GM12878 (cell line): ENCODE measurements at regions not wholly inside any gene's neighbourhood (a gene's known extent, or its start where the extent isn't known, plus 50 kb on each side); places are given as distances from the start of the nearest gene placed in this dataset.

Experiments
- ATAC-seq: fragments of 200-7000 bp; cut with Tn5 transposase; 3 replicates; pipeline ENCODE4 v1.9.1; 2020; ENCODE audit warnings: mild to moderate bottlenecking, moderate library complexity
- BruUV-seq: library from RNA; stranded (reverse); fragments of 400-500 nt; replicated peaks from 2 replicates; lab custom pipeline; 2021; lab: Mats Ljungman, UMichigan
- CTCF ChIA-PET: fragments of 300-600 bp; sonication (Branson Sonifier 250); formaldehyde crosslinking; extraction: SDS; loops from one replicate; lab custom pipeline; 2021; ENCODE audit warnings: inconsistent platforms; lab: Yijun Ruan, JAX
- POLR2A ChIA-PET: fragments of 350-600 bp; formaldehyde crosslinking; extraction: SDS; loops from one replicate; lab custom pipeline; 2021; ENCODE audit warnings: inconsistent platforms; lab: Charles Lee
- RAD21 ChIA-PET: fragments of 300-600 bp; sonication (Branson Sonifier 250); formaldehyde crosslinking; loops from one replicate; lab custom pipeline; 2023; ENCODE audit warnings: antibody characterized with exemption; ENCODE audit not compliant: unreplicated experiment; lab: Charles Lee
- SMC1A ChIA-PET: fragments of 300-600 bp; sonication (Branson Sonifier 250); formaldehyde crosslinking; loops from one replicate; lab custom pipeline; 2023; ENCODE audit not compliant: unreplicated experiment, uncharacterized antibody; lab: Charles Lee
- DNase-seq: peaks from one replicate; pipeline ENCODE4 v3.0.0-alpha.2; 2011; ENCODE audit warnings: low read depth, low spot score
- FAIRE-seq: peaks from 3 replicates; lab custom pipeline; 2011; peaks lifted over from hg19 to GRCh38; lab: Jason Lieb, UNC
- H2AFZ ChIP-seq: 2 replicates; pipeline ENCODE4 v1.6.0; 2011; ENCODE audit warnings: low read depth, low read length, control low read depth; ENCODE audit not compliant: control insufficient read depth
- H3K27ac ChIP-seq: 2 replicates; pipeline ENCODE4 v1.5.1; 2011; ENCODE audit warnings: control low read depth; ENCODE audit not compliant: control insufficient read depth, insufficient read depth
- H3K27me3 ChIP-seq, 2 experiments: replicated peaks in 1 of 2; 2 replicates each; pipeline versions ENCODE4 v1.6.0 to v1.6.1; 2011; ENCODE audit warnings: low read length in 1 of 2; ENCODE audit not compliant: control insufficient read depth in 2 of 2, insufficient read depth in 2 of 2
- H3K36me3 ChIP-seq, 2 experiments: 2 replicates each; pipeline ENCODE4 v1.5.1; 2011; ENCODE audit warnings: low read length in 1 of 2; ENCODE audit not compliant: control insufficient read depth in 2 of 2, insufficient read depth in 2 of 2
- H3K4me1 ChIP-seq: 2 replicates; pipeline ENCODE4 v1.6.1; 2011; ENCODE audit warnings: mild to moderate bottlenecking, low read length, moderate library complexity, mixed read lengths; ENCODE audit not compliant: control insufficient read depth, insufficient read depth
- H3K4me2 ChIP-seq: 2 replicates; pipeline ENCODE4 v1.6.0; 2011; ENCODE audit warnings: control low read depth; ENCODE audit not compliant: control insufficient read depth, insufficient read depth
- H3K4me3 ChIP-seq: fragments of 200-600 bp; sonication (generic); 2 replicates; pipeline ENCODE4 v1.5.1; 2016
- H3K79me2 ChIP-seq: 2 replicates; pipeline ENCODE4 v1.6.0; 2011; ENCODE audit warnings: low read length; ENCODE audit not compliant: control insufficient read depth, insufficient read depth
- H3K9ac ChIP-seq: 2 replicates; pipeline ENCODE4 v1.8.0; 2011; ENCODE audit warnings: low read length, control low read depth, mixed read lengths; ENCODE audit not compliant: control insufficient read depth, insufficient read depth
- H3K9me3 ChIP-seq: replicated peaks from 3 replicates; pipeline ENCODE4 v1.5.1; 2011; ENCODE audit warnings: mild to moderate bottlenecking, low read length; ENCODE audit not compliant: control insufficient read depth, insufficient read depth
- H4K20me1 ChIP-seq: 2 replicates; pipeline ENCODE4 v1.6.0; 2011; ENCODE audit not compliant: control insufficient read depth, insufficient read depth
- ATF2 ChIP-seq: IDR thresholded peaks from 2 replicates; pipeline ENCODE4 v1.6.1; 2012; ENCODE audit warnings: low read length, inconsistent platforms
- BCLAF1 ChIP-seq: fragments of 450-650 bp; IDR thresholded peaks from 2 replicates; pipeline ENCODE4 v1.6.1; 2017; ENCODE audit warnings: antibody characterized with exemption, mild to moderate bottlenecking, moderate library complexity
- HDGF ChIP-seq: fragments of 450-650 bp; IDR thresholded peaks from 2 replicates; pipeline ENCODE4 v1.6.1; 2016; ENCODE audit warnings: antibody characterized with exemption
- RBBP5 ChIP-seq: fragments of 200-600 bp; sonication (generic); conservative IDR thresholded peaks from 2 replicates; pipeline ENCODE4 v1.6.1; 2016
- SMARCA5 ChIP-seq: fragments of 450-650 bp; IDR thresholded peaks from 2 replicates; pipeline ENCODE4 v1.6.1; 2017; ENCODE audit warnings: mild to moderate bottlenecking
- WGBS: methylation state at CpG from one replicate; pipeline ENCODE4 v1.1.6; 2016; ENCODE audit warnings: low lambda C conversion rate; ENCODE audit not compliant: insufficient replicate concordance, insufficient coverage; ENCODE audit errors: missing lambda C conversion rate; 5-methylcytosine and 5-hydroxymethylcytosine counted together
- in situ Hi-C: fragments of 300-500 bp; cut with MboI; formaldehyde crosslinking; loops from 9 replicates; pipeline ENCODE4 v1.14.3; 2018; ENCODE audit warnings: mixed read lengths
- intact Hi-C: fragments of 100-400 bp; cut with micrococcal nuclease; formaldehyde crosslinking; loops from one replicate; pipeline ENCODE4 v1.14.2; 2022; ENCODE audit not compliant: unreplicated experiment

- Histone ChIP-seq H2AFZ (no peak overlapping the region), H4K20me1 (no peaks in the 10 kb centered on the region), H3K9me3 (no peaks in the 10 kb centered on the region), H3K27ac (no peak overlapping the region), H3K27me3 (no peaks in the 10 kb centered on the region), H3K9ac (no peak overlapping the region), H3K36me3 (no peaks in the 10 kb centered on the region), H3K4me1 (no peaks in the 10 kb centered on the region), H3K79me2 (no peaks in the 10 kb centered on the region), H3K4me3 (no peak overlapping the region), H3K4me2 (no peak overlapping the region)
- ChIA-PET SMC1A (interaction anchor here (1.0 kb wide), 1 partner anchor 10 kb away, joined by 4 read pairs; no protein-coding TSS in a partner anchor), POLR2A (no interaction called here), RAD21 (no interaction called here), CTCF (interaction anchor here (1.0 kb wide), 1 partner anchor 733 kb away, joined by 3 read pairs; no protein-coding TSS in a partner anchor)
- no peak for TF ChIP-seq HDGF
- TF ChIP-seq SMARCA5: no peak
- no peak for TF ChIP-seq BCLAF1
- 6% methylated on average over 1 of the region's 1 CpG for WGBS
- in situ Hi-C loops (no loop called here), intact Hi-C loops (loop anchor here (10.0 kb wide), 1 partner anchor 64 kb away; no protein-coding TSS in a partner anchor)
- FAIRE-seq: no peak
- ATAC-seq: no peak
- no TSS peak for BruUV-seq
- no peak for DNase-seq
These were observed 252.0 kb downstream of the RASEF start for GRCh38 chr9:82810915-82811314.

- Histone ChIP-seq H3K27me3 (no peaks in the 10 kb centered on the region), H2AFZ (no peak overlapping the region), H3K9me3 (no peaks in the 10 kb centered on the region), H3K4me2 (no peak overlapping the region), H3K79me2 (no peaks in the 10 kb centered on the region), H3K27ac (no peak overlapping the region), H3K9ac (no peak overlapping the region), H3K36me3 (no peaks in the 10 kb centered on the region), H3K4me1 (no peaks in the 10 kb centered on the region), H4K20me1 (no peaks in the 10 kb centered on the region), H3K4me3 (no peak overlapping the region)
- ATAC-seq: no peak
- SMC1A ChIA-PET: no interaction called here
- in situ Hi-C loops (no loop called here), intact Hi-C loops (loop anchor here (10.0 kb wide), 1 partner anchor 56 kb away; no protein-coding TSS in a partner anchor)
- WGBS: 60% methylated on average over 2 of the region's 2 CpGs
- POLR2A ChIA-PET: no interaction called here
- BruUV-seq: no TSS peak
- DNase-seq: no peak
- TF ChIP-seq ATF2: no peak
- no peak for TF ChIP-seq RBBP5
- CTCF ChIA-PET: no interaction called here
- RAD21 ChIA-PET: no interaction called here
- FAIRE-seq: no peak
These were observed 243.7 kb downstream of the RASEF start for GRCh38 chr9:82819260-82819659.
